ENCODE measurements at regions not wholly inside any gene's neighbourhood (a gene's known extent, or its start where the extent isn't known, plus 50 kb on each side); places are given as distances from the start of the nearest gene placed in this dataset.
A peak's percentile ranks its signal among the peaks of the same experiment; 100 is the strongest.

GRCh38 chr18:10378688-10379420 lies 75.6 kb upstream of the APCDD1 start:
- Histone ChIP-seq H3K9me3 (no peaks in the 10 kb centered on the region), H3K4me1 (ENCODE audit: low read depth) (no peaks in the 10 kb centered on the region), H3K4me3 (no peak overlapping the region), H3K36me3 (ENCODE audit: low read depth) (no peaks in the 10 kb centered on the region)
- ATAC-seq: no peak
- intact Hi-C loops (cut with DNase I, micrococcal nuclease): no loop called here
- no peak for DNase-seq
- no peak for TF ChIP-seq CTCF (IDR thresholded peaks at IDR 0.05)

GRCh38 chr18:10379522-10379921 lies 74.9 kb upstream of the APCDD1 start:
- DNase-seq (no peak), ATAC-seq (peak; percentile 20)
- Histone ChIP-seq H3K4me3 (no peak overlapping the region), H3K4me1 (ENCODE audit: low read depth) (no peaks in the 10 kb centered on the region), H3K36me3 (ENCODE audit: low read depth) (no peaks in the 10 kb centered on the region), H3K9me3 (no peaks in the 10 kb centered on the region)
- TF ChIP-seq CTCF (IDR thresholded peaks at IDR 0.05): no peak
- intact Hi-C loops (cut with DNase I, micrococcal nuclease): no loop called here

GRCh38 chr18:10381516-10381915 lies 72.9 kb upstream of the APCDD1 start:
- intact Hi-C loops (cut with DNase I, micrococcal nuclease): no loop called here
- ATAC-seq: no peak
- no peak for DNase-seq
- TF ChIP-seq CTCF (IDR thresholded peaks at IDR 0.05): no peak
- no peak overlapping the region for H3K4me3 ChIP-seq
- H3K36me3 ChIP-seq (ENCODE audit: low read depth): no peaks in the 10 kb centered on the region
- no peaks in the 10 kb centered on the region for H3K9me3 ChIP-seq
- no peaks in the 10 kb centered on the region for H3K4me1 ChIP-seq (ENCODE audit: low read depth)

GRCh38 chr18:10381951-10382350 lies 72.5 kb upstream of the APCDD1 start:
- no peak for DNase-seq
- ATAC-seq: no peak
- no peak for TF ChIP-seq CTCF (IDR thresholded peaks at IDR 0.05)
- H3K4me3 ChIP-seq: no peak overlapping the region
- intact Hi-C loops (cut with DNase I, micrococcal nuclease): no loop called here
- H3K4me1 ChIP-seq (ENCODE audit: low read depth): no peaks in the 10 kb centered on the region
- H3K36me3 ChIP-seq (ENCODE audit: low read depth): no peaks in the 10 kb centered on the region
- H3K9me3 ChIP-seq: no peaks in the 10 kb centered on the region

GRCh38 chr18:10386049-10386448 lies 68.4 kb upstream of the APCDD1 start:
- no peak overlapping the region for H3K4me3 ChIP-seq
- no peaks in the 10 kb centered on the region for H3K9me3 ChIP-seq
- TF ChIP-seq CTCF (IDR thresholded peaks at IDR 0.05): no peak
- DNase-seq (no peak), ATAC-seq (no peak)
- H3K4me1 ChIP-seq (ENCODE audit: low read depth): no peaks in the 10 kb centered on the region
- H3K36me3 ChIP-seq (ENCODE audit: low read depth): no peaks in the 10 kb centered on the region
- intact Hi-C loops (cut with DNase I, micrococcal nuclease): no loop called here

- Histone ChIP-seq H3K4me1 (ENCODE audit: low read depth) (no peaks in the 10 kb centered on the region), H3K36me3 (ENCODE audit: low read depth) (no peaks in the 10 kb centered on the region), H3K4me3 (no peak overlapping the region), H3K9me3 (no peaks in the 10 kb centered on the region)
- DNase-seq (no peak), ATAC-seq (no peak)
- intact Hi-C loops (cut with DNase I, micrococcal nuclease): no loop called here
- TF ChIP-seq CTCF (IDR thresholded peaks at IDR 0.05): no peak
Measured at GRCh38 chr18:10386956-10387355, 67.5 kb upstream of the APCDD1 start.
